ELR (cell line): ENCODE measurements at regions not wholly inside any gene's neighbourhood (a gene's known extent, or its start where the extent isn't known, plus 50 kb on each side); places are given as distances from the start of the nearest gene placed in this dataset.
"Not testable (repeated sequence)": the region's sequence is repeated elsewhere in the genome, so short reads cannot be mapped to it uniquely, and the experiment has no call there.

Source experiments
- DNase-seq: peaks from one replicate; pipeline ENCODE4 v3.0.0-alpha.2; 2015; ENCODE audit warnings: low read depth

- DNase-seq: no peak
Measured at GRCh38 chr9:21695443-21695842, 107.0 kb upstream of the MTAP start.

GRCh38 chr9:21695874-21696341 is 106.5 kb upstream of the MTAP start:
- DNase-seq: no peak

GRCh38 chr9:21696411-21696871 is 106.0 kb upstream of the MTAP start:
- peak; percentile 35 for DNase-seq

GRCh38 chr9:21708260-21708711 is 94.2 kb upstream of the MTAP start:
- DNase-seq: no peak

GRCh38 chr9:21708856-21709255 is 93.6 kb upstream of the MTAP start:
- DNase-seq: no peak

GRCh38 chr9:21709464-21710058 is 92.9 kb upstream of the MTAP start:
- peak; percentile 80 for DNase-seq

GRCh38 chr9:21710548-21711191 is 91.8 kb upstream of the MTAP start:
- DNase-seq: peak; percentile 53

GRCh38 chr9:21711504-21711903 is 90.9 kb upstream of the MTAP start:
- DNase-seq: peak; percentile 41

- no peak for DNase-seq
Measured at GRCh38 chr9:21715408-21715807, 87.0 kb upstream of the MTAP start.

- DNase-seq: no peak
Measured at GRCh38 chr9:21720758-21721157, 81.7 kb upstream of the MTAP start.

GRCh38 chr9:21727411-21727810 is 75.0 kb upstream of the MTAP start:
- not testable (repeated sequence) for DNase-seq

- peak; percentile 15 for DNase-seq
Measured at GRCh38 chr9:21728781-21729180, 73.7 kb upstream of the MTAP start.

GRCh38 chr9:21729648-21730047 is 72.8 kb upstream of the MTAP start:
- no peak for DNase-seq

- DNase-seq: no peak
Measured at GRCh38 chr9:21730899-21731298, 71.5 kb upstream of the MTAP start.

- no peak for DNase-seq
Measured at GRCh38 chr9:21741151-21741550, 61.3 kb upstream of the MTAP start.

GRCh38 chr9:21744320-21744719 is 58.1 kb upstream of the MTAP start:
- DNase-seq: no peak

- no peak for DNase-seq
Measured at GRCh38 chr9:21744841-21745240, 57.6 kb upstream of the MTAP start.

GRCh38 chr9:21746550-21746949 is 55.9 kb upstream of the MTAP start:
- DNase-seq: no peak

- peak; percentile 53 for DNase-seq
Measured at GRCh38 chr9:21747175-21747574, 55.3 kb upstream of the MTAP start.

- DNase-seq: no peak
Measured at GRCh38 chr9:21750021-21750735, 52.3 kb upstream of the MTAP start.

GRCh38 chr9:21751998-21752397 is 50.4 kb upstream of the MTAP start:
- no peak for DNase-seq
